ENCODE measurements at regions not wholly inside any gene's neighbourhood (a gene's known extent, or its start where the extent isn't known, plus 50 kb on each side); places are given as distances from the start of the nearest gene placed in this dataset.

DNA sequence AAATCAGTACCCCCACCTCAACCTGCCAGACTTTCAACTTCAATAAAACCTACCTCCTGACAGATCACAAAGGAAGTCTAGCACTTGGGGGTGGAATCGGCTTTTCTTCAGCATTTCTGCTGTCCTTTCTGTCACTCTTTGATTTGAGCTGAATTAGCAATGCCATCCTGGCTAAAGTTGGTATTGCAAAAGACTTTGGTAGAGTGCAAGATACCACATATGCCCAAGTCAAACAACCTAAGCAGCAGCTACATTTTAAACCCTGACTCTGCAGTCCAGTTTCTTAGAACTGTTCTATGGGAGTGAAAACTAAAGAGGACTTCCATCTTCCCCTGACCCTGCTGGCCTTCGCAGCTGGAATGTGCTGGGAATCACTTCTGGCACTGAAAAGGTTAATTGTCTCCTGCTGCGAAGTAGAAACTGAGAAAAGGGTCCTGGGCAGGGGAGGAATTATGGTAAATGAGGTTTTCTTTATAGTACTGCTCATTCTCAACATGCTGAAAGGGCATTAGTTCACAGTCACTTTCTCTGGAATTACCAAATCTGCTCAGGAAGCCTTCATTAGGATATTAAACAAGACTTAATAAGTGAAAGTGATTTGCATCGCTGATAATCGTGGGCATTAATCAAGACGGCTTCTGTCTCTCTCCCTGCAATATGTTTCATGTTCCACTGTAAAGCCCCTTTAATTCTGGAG lies 126.2 kb upstream of the SMYD2 start:
- TF ChIP-seq CTCF (IDR thresholded peaks at IDR 0.05): no peak
- ATAC-seq (ENCODE audit: low read depth): no peak
- Mint-ChIP-seq H3K27ac (no peak overlapping the region), H3K27me3 (peaks cover 7% of the 10 kb centered on the region), H3K36me3 (ENCODE audit: low read depth) (no peaks in the 10 kb centered on the region), H3K4me3 (no peak overlapping the region), H3K9me3 (no peaks in the 10 kb centered on the region), H3K4me1 (no peaks in the 10 kb centered on the region)
- no peak for DNase-seq
- CTCF ChIA-PET: no interaction called here
- POLR2A ChIA-PET: no interaction called here
- intact Hi-C loops (cut with micrococcal nuclease): no loop called here

DNA sequence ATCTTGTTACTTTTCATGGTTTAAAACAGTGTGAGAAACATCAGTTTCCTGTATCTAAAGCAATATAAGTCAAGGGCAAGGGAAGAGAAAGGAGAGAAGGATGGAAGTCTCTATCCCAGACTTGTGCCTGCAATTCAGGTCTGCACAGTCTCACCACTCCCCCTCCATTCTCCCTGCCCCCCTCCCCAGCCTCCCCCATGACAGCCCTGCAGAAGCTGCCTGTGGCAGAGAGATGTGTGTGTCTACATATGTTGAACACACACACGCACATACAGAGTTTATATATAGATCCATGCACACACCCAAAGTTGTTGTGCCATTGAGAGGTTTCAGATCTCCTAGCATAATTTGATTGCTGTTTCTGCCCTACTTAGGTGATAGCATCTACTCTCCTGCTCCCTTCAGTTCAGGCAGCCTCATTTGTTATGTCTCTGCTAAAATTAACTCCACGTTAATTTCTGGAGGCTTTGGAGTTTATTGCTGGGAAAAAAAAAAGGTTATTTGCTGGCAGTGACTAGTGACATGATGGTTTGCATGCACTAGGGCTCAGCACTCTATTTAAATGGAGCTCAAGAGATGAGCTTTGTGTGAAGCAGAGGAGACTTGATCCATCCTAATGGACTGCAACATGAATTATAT lies 124.9 kb upstream of the SMYD2 start:
- ChIA-PET CTCF (no interaction called here), POLR2A (no interaction called here)

GRCh38 chr1:214164173-214164572 lies 116.8 kb upstream of the SMYD2 start:
- TF ChIP-seq CTCF (IDR thresholded peaks at IDR 0.05): no peak
- CTCF ChIA-PET: no interaction called here
- no peak for DNase-seq
- intact Hi-C loops (cut with micrococcal nuclease): no loop called here
- no peak overlapping the region for H3K27ac Mint-ChIP-seq
- POLR2A ChIA-PET: no interaction called here
- ATAC-seq (ENCODE audit: low read depth): no peak
- no peaks in the 10 kb centered on the region for H3K4me1 Mint-ChIP-seq
- H3K9me3 Mint-ChIP-seq: no peaks in the 10 kb centered on the region
- no peaks in the 10 kb centered on the region for H3K36me3 Mint-ChIP-seq (ENCODE audit: low read depth)
- no peak overlapping the region for H3K4me3 Mint-ChIP-seq
- H3K27me3 Mint-ChIP-seq: no peaks in the 10 kb centered on the region

More for the DNA sequence above, 124.9 kb upstream of the SMYD2 start:
- Mint-ChIP-seq H3K36me3 (ENCODE audit: low read depth) (no peaks in the 10 kb centered on the region), H3K27ac (no peak overlapping the region), H3K4me1 (no peaks in the 10 kb centered on the region), H3K4me3 (no peak overlapping the region), H3K27me3 (peaks cover 7% of the 10 kb centered on the region), H3K9me3 (no peaks in the 10 kb centered on the region)
- intact Hi-C loops (cut with micrococcal nuclease): no loop called here
- DNase-seq: no peak
- no peak for TF ChIP-seq CTCF (IDR thresholded peaks at IDR 0.05)
- ATAC-seq (ENCODE audit: low read depth): no peak

GRCh38 chr1:214165850-214166374 lies 115.0 kb upstream of the SMYD2 start:
- DNase-seq: no peak
- CTCF ChIA-PET: no interaction called here
- Mint-ChIP-seq H3K36me3 (ENCODE audit: low read depth) (no peaks in the 10 kb centered on the region), H3K27me3 (no peaks in the 10 kb centered on the region), H3K4me1 (no peaks in the 10 kb centered on the region), H3K9me3 (no peaks in the 10 kb centered on the region), H3K27ac (no peak overlapping the region), H3K4me3 (no peak overlapping the region)
- no peak for ATAC-seq (ENCODE audit: low read depth)
- POLR2A ChIA-PET: no interaction called here
- intact Hi-C loops (cut with micrococcal nuclease): no loop called here
- TF ChIP-seq CTCF (IDR thresholded peaks at IDR 0.05): no peak

- H3K36me3 Mint-ChIP-seq (ENCODE audit: low read depth): no peaks in the 10 kb centered on the region
- ATAC-seq (ENCODE audit: low read depth): no peak
- H3K4me1 Mint-ChIP-seq: no peaks in the 10 kb centered on the region
- CTCF ChIA-PET: no interaction called here
- TF ChIP-seq CTCF (IDR thresholded peaks at IDR 0.05): no peak
- H3K4me3 Mint-ChIP-seq: no peak overlapping the region
- intact Hi-C loops (cut with micrococcal nuclease): no loop called here
- no peak overlapping the region for H3K27ac Mint-ChIP-seq
- H3K27me3 Mint-ChIP-seq: peaks cover 11% of the 10 kb centered on the region
- no peak for DNase-seq
- POLR2A ChIA-PET: no interaction called here
- H3K9me3 Mint-ChIP-seq: no peaks in the 10 kb centered on the region
Observed at GRCh38 chr1:214174508-214175199, 106.3 kb upstream of the SMYD2 start.
